Osteoblast (primary cell): ENCODE measurements at regions not wholly inside any gene's neighbourhood (a gene's known extent, or its start where the extent isn't known, plus 50 kb on each side); places are given as distances from the start of the nearest gene placed in this dataset.

Experiments used
- DNase-seq: peaks from one replicate; pipeline ENCODE4 v3.0.0; 2011; ENCODE audit warnings: low spot score, mixed read lengths; ENCODE audit not compliant: insufficient read length; ENCODE audit errors: missing footprints
- H2AFZ ChIP-seq: 2 replicates; pipeline ENCODE4 v1.6.0; 2011; ENCODE audit warnings: mild to moderate bottlenecking, low read length
- H3K27ac ChIP-seq: 2 replicates; pipeline ENCODE4 v1.5.1; 2011; ENCODE audit warnings: mild to moderate bottlenecking, low read depth, low read length, moderate library complexity
- H3K27me3 ChIP-seq: 2 replicates; pipeline ENCODE4 v1.6.0; 2012; ENCODE audit warnings: mild to moderate bottlenecking, control low read depth, inconsistent platforms, low read length, moderate library complexity; ENCODE audit not compliant: insufficient read depth
- H3K36me3 ChIP-seq: 2 replicates; pipeline ENCODE4 v1.5.1; 2011; ENCODE audit warnings: mild to moderate bottlenecking, low read length, control low read depth, moderate library complexity; ENCODE audit not compliant: insufficient read depth
- H3K4me1 ChIP-seq: 2 replicates; pipeline ENCODE4 v1.5.1; 2011; ENCODE audit warnings: mild to moderate bottlenecking, low read length, control low read depth, moderate library complexity; ENCODE audit not compliant: insufficient read depth
- H3K4me2 ChIP-seq: 2 replicates; pipeline ENCODE4 v1.6.0; 2011; ENCODE audit warnings: mild to moderate bottlenecking, low read length; ENCODE audit not compliant: insufficient read depth
- H3K4me3 ChIP-seq: fragments of 200-600 bp; sonication (generic); 3 replicates; pipeline ENCODE4 v1.5.1; 2012; ENCODE audit warnings: mild to moderate bottlenecking, low read length, inconsistent platforms; ENCODE audit not compliant: insufficient read depth
- H3K79me2 ChIP-seq: 2 replicates; pipeline ENCODE4 v1.6.0; 2012; ENCODE audit warnings: mild to moderate bottlenecking, low read length, control low read depth, inconsistent platforms; ENCODE audit not compliant: insufficient read depth
- H3K9me3 ChIP-seq: 2 replicates; pipeline ENCODE4 v1.5.1; 2011; ENCODE audit warnings: low read depth, low read length, control low read depth
- H4K20me1 ChIP-seq: 2 replicates; pipeline ENCODE4 v1.6.0; 2012; ENCODE audit warnings: mild to moderate bottlenecking, low read length, control low read depth; ENCODE audit not compliant: insufficient read depth
- CTCF ChIP-seq: IDR thresholded peaks from 2 replicates; pipeline ENCODE4 v1.5.1; 2011; ENCODE audit warnings: mild to moderate bottlenecking, low read depth, low read length, moderate library complexity; ENCODE audit errors: extremely low read depth

GRCh38 chr9:101902051-101902450 is 163.6 kb upstream of the GRIN3A start:
- Histone ChIP-seq H3K27me3 (no peaks in the 10 kb centered on the region), H3K27ac (no peak overlapping the region), H3K4me3 (no peak overlapping the region), H3K9me3 (no peaks in the 10 kb centered on the region), H3K4me2 (no peak overlapping the region), H3K79me2 (no peaks in the 10 kb centered on the region), H3K4me1 (no peaks in the 10 kb centered on the region), H4K20me1 (no peaks in the 10 kb centered on the region), H3K36me3 (no peaks in the 10 kb centered on the region), H2AFZ (no peak overlapping the region)
- TF ChIP-seq CTCF, result no peak
- no peak for DNase-seq

- no peak overlapping the region for H3K4me2 ChIP-seq
- H3K27me3 ChIP-seq, result no peaks in the 10 kb centered on the region
- no peaks in the 10 kb centered on the region for H3K36me3 ChIP-seq
- DNase-seq, result no peak
- H3K79me2 ChIP-seq, result no peaks in the 10 kb centered on the region
- no peak overlapping the region for H2AFZ ChIP-seq
- no peaks in the 10 kb centered on the region for H3K4me1 ChIP-seq
- no peak for TF ChIP-seq CTCF
- no peak overlapping the region for H3K27ac ChIP-seq
- H3K9me3 ChIP-seq, result peaks cover 3% of the 10 kb centered on the region
- H3K4me3 ChIP-seq, result no peak overlapping the region
- H4K20me1 ChIP-seq, result no peaks in the 10 kb centered on the region
Observed at GRCh38 chr9:101897196-101897595, 158.7 kb upstream of the GRIN3A start.

GRCh38 chr9:101893661-101894646 is 155.5 kb upstream of the GRIN3A start:
- Histone ChIP-seq H3K27me3 (no peaks in the 10 kb centered on the region), H3K4me3 (no peak overlapping the region), H3K4me2 (no peak overlapping the region), H2AFZ (no peak overlapping the region), H3K79me2 (no peaks in the 10 kb centered on the region), H4K20me1 (no peaks in the 10 kb centered on the region), H3K27ac (no peak overlapping the region), H3K36me3 (no peaks in the 10 kb centered on the region), H3K9me3 (peaks cover 3% of the 10 kb centered on the region), H3K4me1 (no peaks in the 10 kb centered on the region)
- no peak for TF ChIP-seq CTCF
- DNase-seq, result no peak

- H3K4me2 ChIP-seq, result no peak overlapping the region
- H3K27me3 ChIP-seq, result no peaks in the 10 kb centered on the region
- H3K36me3 ChIP-seq, result no peaks in the 10 kb centered on the region
- no peaks in the 10 kb centered on the region for H4K20me1 ChIP-seq
- no peak for DNase-seq
- no peaks in the 10 kb centered on the region for H3K4me1 ChIP-seq
- H2AFZ ChIP-seq, result no peak overlapping the region
- no peak overlapping the region for H3K27ac ChIP-seq
- H3K79me2 ChIP-seq, result no peaks in the 10 kb centered on the region
- H3K4me3 ChIP-seq, result no peak overlapping the region
- H3K9me3 ChIP-seq, result peaks cover 2% of the 10 kb centered on the region
- no peak for TF ChIP-seq CTCF
Observed at GRCh38 chr9:101881508-101881907, 143.1 kb upstream of the GRIN3A start.
